ENCODE measurements at regions not wholly inside any gene's neighbourhood (a gene's known extent, or its start where the extent isn't known, plus 50 kb on each side); places are given as distances from the start of the nearest gene placed in this dataset.

GRCh38 chr6:14440215-14440910 lies 322.8 kb downstream of the CD83 start (continued):
- TF ChIP-seq, protein P1, sequence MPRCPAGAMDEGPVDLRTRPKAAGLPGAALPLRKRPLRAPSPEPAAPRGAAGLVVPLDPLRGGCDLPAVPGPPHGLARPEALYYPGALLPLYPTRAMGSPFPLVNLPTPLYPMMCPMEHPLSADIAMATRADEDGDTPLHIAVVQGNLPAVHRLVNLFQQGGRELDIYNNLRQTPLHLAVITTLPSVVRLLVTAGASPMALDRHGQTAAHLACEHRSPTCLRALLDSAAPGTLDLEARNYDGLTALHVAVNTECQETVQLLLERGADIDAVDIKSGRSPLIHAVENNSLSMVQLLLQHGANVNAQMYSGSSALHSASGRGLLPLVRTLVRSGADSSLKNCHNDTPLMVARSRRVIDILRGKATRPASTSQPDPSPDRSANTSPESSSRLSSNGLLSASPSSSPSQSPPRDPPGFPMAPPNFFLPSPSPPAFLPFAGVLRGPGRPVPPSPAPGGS (IDR thresholded peaks at IDR 0.05; ENCODE audit: borderline replicate concordance, insufficient read depth, low read depth, low read length, poor library complexity, severe bottlenecking): no peak
- TF ChIP-seq, protein P2, sequence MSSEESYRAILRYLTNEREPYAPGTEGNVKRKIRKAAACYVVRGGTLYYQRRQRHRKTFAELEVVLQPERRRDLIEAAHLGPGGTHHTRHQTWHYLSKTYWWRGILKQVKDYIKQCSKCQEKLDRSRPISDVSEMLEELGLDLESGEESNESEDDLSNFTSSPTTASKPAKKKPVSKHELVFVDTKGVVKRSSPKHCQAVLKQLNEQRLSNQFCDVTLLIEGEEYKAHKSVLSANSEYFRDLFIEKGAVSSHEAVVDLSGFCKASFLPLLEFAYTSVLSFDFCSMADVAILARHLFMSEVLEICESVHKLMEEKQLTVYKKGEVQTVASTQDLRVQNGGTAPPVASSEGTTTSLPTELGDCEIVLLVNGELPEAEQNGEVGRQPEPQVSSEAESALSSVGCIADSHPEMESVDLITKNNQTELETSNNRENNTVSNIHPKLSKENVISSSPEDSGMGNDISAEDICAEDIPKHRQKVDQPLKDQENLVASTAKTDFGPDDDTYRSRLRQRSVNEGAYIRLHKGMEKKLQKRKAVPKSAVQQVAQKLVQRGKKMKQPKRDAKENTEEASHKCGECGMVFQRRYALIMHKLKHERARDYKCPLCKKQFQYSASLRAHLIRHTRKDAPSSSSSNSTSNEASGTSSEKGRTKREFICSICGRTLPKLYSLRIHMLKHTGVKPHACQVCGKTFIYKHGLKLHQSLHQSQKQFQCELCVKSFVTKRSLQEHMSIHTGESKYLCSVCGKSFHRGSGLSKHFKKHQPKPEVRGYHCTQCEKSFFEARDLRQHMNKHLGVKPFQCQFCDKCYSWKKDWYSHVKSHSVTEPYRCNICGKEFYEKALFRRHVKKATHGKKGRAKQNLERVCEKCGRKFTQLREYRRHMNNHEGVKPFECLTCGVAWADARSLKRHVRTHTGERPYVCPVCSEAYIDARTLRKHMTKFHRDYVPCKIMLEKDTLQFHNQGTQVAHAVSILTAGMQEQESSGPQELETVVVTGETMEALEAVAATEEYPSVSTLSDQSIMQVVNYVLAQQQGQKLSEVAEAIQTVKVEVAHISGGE (CRISPR knock-in tag; IDR thresholded peaks at IDR 0.05): no peak
- TF ChIP-seq ATF3 (IDR thresholded peaks at IDR 0.05; ENCODE audit: borderline replicate concordance, extremely low read depth, low read depth, low read length): no peak
- TF ChIP-seq PAX8 (IDR thresholded peaks at IDR 0.05): no peak
- TF ChIP-seq HDGF (IDR thresholded peaks at IDR 0.05): no peak
- TF ChIP-seq ZNF207 (IDR thresholded peaks at IDR 0.05; ENCODE audit: borderline replicate concordance): no peak

Measured in GM12878 (cell line).